ENCODE measurements at regions not wholly inside any gene's neighbourhood (a gene's known extent, or its start where the extent isn't known, plus 50 kb on each side); places are given as distances from the start of the nearest gene placed in this dataset.

DNA sequence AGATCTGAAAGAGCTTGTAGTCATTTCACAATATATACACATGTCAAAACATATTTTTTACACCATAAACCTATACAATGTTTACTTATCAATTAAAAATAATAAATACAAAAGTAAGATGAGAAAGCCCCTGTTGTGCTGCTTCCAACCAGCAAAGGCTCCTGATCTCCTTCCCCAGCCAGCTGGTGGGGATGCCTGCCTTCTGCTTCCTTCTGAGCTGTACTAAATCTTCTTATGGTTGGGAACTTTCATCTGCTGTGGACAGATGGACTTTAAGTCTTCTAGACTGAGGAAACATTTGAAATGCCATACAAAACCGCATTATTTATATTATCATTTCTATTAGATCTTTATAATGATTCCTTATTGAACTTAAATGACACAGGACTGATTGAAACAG lies 745.3 kb upstream of the CHD1 start:
- H3K36me3 ChIP-seq (ENCODE audit: insufficient read depth, low read length): no peaks in the 10 kb centered on the region
- H3K4me3 ChIP-seq (ENCODE audit: insufficient read depth, low read length): no peak overlapping the region
- no peaks in the 10 kb centered on the region for H3K4me1 ChIP-seq (ENCODE audit: insufficient read depth, low read length)
- TF ChIP-seq, protein P1, sequence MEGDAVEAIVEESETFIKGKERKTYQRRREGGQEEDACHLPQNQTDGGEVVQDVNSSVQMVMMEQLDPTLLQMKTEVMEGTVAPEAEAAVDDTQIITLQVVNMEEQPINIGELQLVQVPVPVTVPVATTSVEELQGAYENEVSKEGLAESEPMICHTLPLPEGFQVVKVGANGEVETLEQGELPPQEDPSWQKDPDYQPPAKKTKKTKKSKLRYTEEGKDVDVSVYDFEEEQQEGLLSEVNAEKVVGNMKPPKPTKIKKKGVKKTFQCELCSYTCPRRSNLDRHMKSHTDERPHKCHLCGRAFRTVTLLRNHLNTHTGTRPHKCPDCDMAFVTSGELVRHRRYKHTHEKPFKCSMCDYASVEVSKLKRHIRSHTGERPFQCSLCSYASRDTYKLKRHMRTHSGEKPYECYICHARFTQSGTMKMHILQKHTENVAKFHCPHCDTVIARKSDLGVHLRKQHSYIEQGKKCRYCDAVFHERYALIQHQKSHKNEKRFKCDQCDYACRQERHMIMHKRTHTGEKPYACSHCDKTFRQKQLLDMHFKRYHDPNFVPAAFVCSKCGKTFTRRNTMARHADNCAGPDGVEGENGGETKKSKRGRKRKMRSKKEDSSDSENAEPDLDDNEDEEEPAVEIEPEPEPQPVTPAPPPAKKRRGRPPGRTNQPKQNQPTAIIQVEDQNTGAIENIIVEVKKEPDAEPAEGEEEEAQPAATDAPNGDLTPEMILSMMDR (IDR thresholded peaks at IDR 0.05; ENCODE audit: extremely low read depth, low read depth, low read length): no peak
- H2AFZ ChIP-seq (ENCODE audit: low read length): no peak overlapping the region
- no peak overlapping the region for H3K4me2 ChIP-seq (ENCODE audit: insufficient read depth, low read length)
- no peaks in the 10 kb centered on the region for H3K9me3 ChIP-seq (ENCODE audit: low read depth, low read length)
- no peak for DNase-seq (ENCODE audit: insufficient read length, low spot score, missing footprints)
- no peaks in the 10 kb centered on the region for H4K20me1 ChIP-seq (ENCODE audit: insufficient read depth, low read length)
- no peaks in the 10 kb centered on the region for H3K27me3 ChIP-seq (ENCODE audit: insufficient read depth, low read length)
- no peak overlapping the region for H3K27ac ChIP-seq (ENCODE audit: low read depth, low read length)
- no peaks in the 10 kb centered on the region for H3K79me2 ChIP-seq (ENCODE audit: insufficient read depth, low read length)

DNA sequence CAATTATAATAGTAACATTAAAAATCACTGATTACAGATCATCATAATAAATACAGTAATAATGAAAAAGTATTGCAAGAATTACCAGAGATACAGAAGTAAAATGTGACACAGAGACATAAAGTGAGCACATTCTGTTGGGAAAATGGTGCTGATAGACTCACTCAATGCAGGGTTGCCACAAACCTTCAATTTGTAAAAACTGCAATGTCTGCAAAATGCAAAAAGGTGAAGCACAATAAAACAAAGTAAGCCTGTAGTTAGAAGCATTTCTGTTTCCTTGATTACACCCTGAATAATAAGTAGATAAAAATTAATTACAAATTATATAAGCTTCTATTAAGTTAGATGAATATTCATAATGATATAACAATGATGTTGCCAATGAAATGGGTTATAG lies 736.2 kb upstream of the CHD1 start:
- H3K27ac ChIP-seq (ENCODE audit: low read depth, low read length): no peak overlapping the region
- no peaks in the 10 kb centered on the region for H4K20me1 ChIP-seq (ENCODE audit: insufficient read depth, low read length)
- no peaks in the 10 kb centered on the region for H3K27me3 ChIP-seq (ENCODE audit: insufficient read depth, low read length)
- peaks cover 4% of the 10 kb centered on the region for H3K9me3 ChIP-seq (ENCODE audit: low read depth, low read length)
- TF ChIP-seq, protein P1 (IDR thresholded peaks at IDR 0.05; ENCODE audit: extremely low read depth, low read depth, low read length): no peak
- no peak overlapping the region for H2AFZ ChIP-seq (ENCODE audit: low read length)
- H3K4me1 ChIP-seq (ENCODE audit: insufficient read depth, low read length): no peaks in the 10 kb centered on the region
- H3K79me2 ChIP-seq (ENCODE audit: insufficient read depth, low read length): no peaks in the 10 kb centered on the region
- DNase-seq (ENCODE audit: insufficient read length, low spot score, missing footprints): no peak
- H3K4me3 ChIP-seq (ENCODE audit: insufficient read depth, low read length): no peak overlapping the region
- no peaks in the 10 kb centered on the region for H3K36me3 ChIP-seq (ENCODE audit: insufficient read depth, low read length)
- no peak overlapping the region for H3K4me2 ChIP-seq (ENCODE audit: insufficient read depth, low read length)

DNA sequence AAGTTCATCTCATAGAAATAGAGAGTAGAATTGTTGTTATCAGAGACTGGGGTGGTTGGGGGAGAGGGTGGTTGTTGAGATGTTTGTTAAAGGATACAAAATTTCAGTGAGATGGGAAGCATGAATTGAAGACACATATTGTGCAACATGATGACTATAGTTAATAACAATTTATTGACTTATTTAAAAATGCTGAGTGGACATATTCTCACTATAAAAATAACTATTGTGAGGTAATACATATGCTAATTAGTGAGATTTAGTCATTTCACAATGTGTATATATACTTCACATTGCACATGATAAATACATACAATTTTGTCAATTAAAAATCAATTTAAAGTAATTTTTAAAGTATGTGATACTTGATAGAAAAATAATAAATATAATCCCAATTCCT lies 722.5 kb upstream of the CHD1 start:
- no peak for DNase-seq (ENCODE audit: insufficient read length, low spot score, missing footprints)
- Histone ChIP-seq H3K9me3 (ENCODE audit: low read depth, low read length) (peaks cover 2% of the 10 kb centered on the region), H3K4me1 (ENCODE audit: insufficient read depth, low read length) (no peaks in the 10 kb centered on the region), H3K36me3 (ENCODE audit: insufficient read depth, low read length) (no peaks in the 10 kb centered on the region), H2AFZ (ENCODE audit: low read length) (no peak overlapping the region), H4K20me1 (ENCODE audit: insufficient read depth, low read length) (no peaks in the 10 kb centered on the region), H3K79me2 (ENCODE audit: insufficient read depth, low read length) (no peaks in the 10 kb centered on the region), H3K27me3 (ENCODE audit: insufficient read depth, low read length) (no peaks in the 10 kb centered on the region), H3K27ac (ENCODE audit: low read depth, low read length) (no peak overlapping the region), H3K4me3 (ENCODE audit: insufficient read depth, low read length) (no peak overlapping the region), H3K4me2 (ENCODE audit: insufficient read depth, low read length) (no peak overlapping the region)
- TF ChIP-seq, protein P1 (IDR thresholded peaks at IDR 0.05; ENCODE audit: extremely low read depth, low read depth, low read length): no peak

DNA sequence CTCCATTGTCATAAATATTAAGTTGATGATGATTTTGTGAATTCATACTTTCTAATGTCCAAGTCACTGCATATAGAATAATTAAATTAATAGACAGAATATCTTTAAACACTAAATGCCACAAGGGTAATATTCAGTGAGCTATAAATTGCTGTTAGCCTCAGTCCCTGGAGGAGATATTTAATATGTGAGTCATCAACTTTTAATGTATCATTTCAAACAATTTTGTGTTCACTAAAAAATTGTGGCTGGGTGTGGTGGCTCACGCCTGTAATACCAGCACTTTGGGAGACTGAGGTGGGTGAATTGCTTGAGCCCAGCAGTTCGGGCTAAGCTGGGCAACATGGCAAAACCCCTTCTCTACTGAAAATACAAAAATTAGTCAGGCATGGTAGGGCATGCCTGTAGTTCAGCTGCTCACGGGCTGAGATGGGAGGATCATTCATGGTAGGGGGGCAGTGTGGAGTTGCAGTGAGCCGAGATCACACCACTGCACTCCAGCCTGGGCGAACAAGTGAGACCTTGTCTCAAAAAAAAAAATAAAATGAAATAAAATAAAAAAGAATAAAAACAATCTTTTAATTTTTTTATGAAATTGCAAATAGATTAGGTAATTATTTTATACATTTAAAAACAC lies 717.3 kb upstream of the CHD1 start:
- Histone ChIP-seq H3K36me3 (ENCODE audit: insufficient read depth, low read length) (no peaks in the 10 kb centered on the region), H3K79me2 (ENCODE audit: insufficient read depth, low read length) (no peaks in the 10 kb centered on the region), H4K20me1 (ENCODE audit: insufficient read depth, low read length) (no peaks in the 10 kb centered on the region), H3K4me1 (ENCODE audit: insufficient read depth, low read length) (no peaks in the 10 kb centered on the region), H3K4me2 (ENCODE audit: insufficient read depth, low read length) (no peak overlapping the region), H3K27me3 (ENCODE audit: insufficient read depth, low read length) (no peaks in the 10 kb centered on the region), H2AFZ (ENCODE audit: low read length) (no peak overlapping the region), H3K27ac (ENCODE audit: low read depth, low read length) (no peak overlapping the region), H3K4me3 (ENCODE audit: insufficient read depth, low read length) (no peak overlapping the region), H3K9me3 (ENCODE audit: low read depth, low read length) (peaks cover 2% of the 10 kb centered on the region)
- DNase-seq (ENCODE audit: insufficient read length, low spot score, missing footprints): no peak
- TF ChIP-seq, protein P1 (IDR thresholded peaks at IDR 0.05; ENCODE audit: extremely low read depth, low read depth, low read length): no peak
